Thyroid gland (tissue), 4 donors: ENCODE measurements at regions not wholly inside any gene's neighbourhood (a gene's known extent, or its start where the extent isn't known, plus 50 kb on each side); places are given as distances from the start of the nearest gene placed in this dataset.

Experiments
- CTCF ChIP-seq, 6 experiments: fragments of 200-600 bp in 3 of 6; fragments of 450-650 bp in 3 of 6; sonication (generic) in 3 of 6; IDR thresholded peaks; one replicate each; pipeline ENCODE4 v1.5.1; 2016 to 2019; ENCODE audit warnings: antibody characterized with exemption in 6 of 6, mild to moderate bottlenecking in 2 of 6, inconsistent platforms in 1 of 6, moderate library complexity in 1 of 6
- POLR2A ChIP-seq, 2 donors: fragments of 450-650 bp; IDR thresholded peaks; one replicate each; pipeline ENCODE4 v1.6.1; 2017; ENCODE audit warnings: antibody characterized with exemption in 2 of 2, mild to moderate bottlenecking in 2 of 2, moderate library complexity in 1 of 2

- TF ChIP-seq CTCF (IDR thresholded peaks at IDR 0.05): no peak
- TF ChIP-seq POLR2A (IDR thresholded peaks at IDR 0.05): no peak
These were observed 355.0 kb downstream of the UQCRFS1 start for GRCh38 chr19:28857967-28858366.
